ENCODE measurements at regions not wholly inside any gene's neighbourhood (a gene's known extent, or its start where the extent isn't known, plus 50 kb on each side); places are given as distances from the start of the nearest gene placed in this dataset.

GRCh38 chr5:124260921-124261515, 485.4 kb downstream of the ZNF608 start:
- TF ChIP-seq GATA3 (IDR thresholded peaks at IDR 0.05; ENCODE audit: low read depth, low read length) (no peak), GATA2 (IDR thresholded peaks at IDR 0.05; ENCODE audit: low read depth, low read length) (no peak)

All from SH-SY5Y (cell line).